ENCODE measurements at regions not wholly inside any gene's neighbourhood (a gene's known extent, or its start where the extent isn't known, plus 50 kb on each side); places are given as distances from the start of the nearest gene placed in this dataset.

DNA sequence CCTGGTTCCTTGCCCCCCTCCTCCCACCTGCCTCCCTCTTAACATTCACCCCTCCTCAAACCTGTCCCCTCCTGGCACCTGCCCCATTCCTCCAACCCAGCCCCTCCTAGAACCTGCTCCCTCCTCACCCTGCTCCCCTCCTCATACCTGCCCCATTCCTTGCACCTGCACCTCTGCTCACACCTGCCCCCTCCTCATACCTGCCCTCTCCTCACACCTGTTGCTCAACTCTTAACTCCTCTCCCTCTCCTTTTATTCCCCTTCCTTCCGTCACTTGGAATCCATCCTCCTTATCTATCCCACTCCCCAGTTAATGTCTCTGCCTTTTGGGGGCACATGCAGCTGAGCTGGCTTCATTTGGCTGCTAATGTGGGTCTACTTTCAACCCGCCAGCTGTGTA, 712.1 kb downstream of the MTRR start:
- H3K27ac ChIP-seq = no peak overlapping the region
- no peaks in the 10 kb centered on the region for H3K36me3 ChIP-seq
- 83 to 90% methylated on average over 2 of the region's 2 CpGs for whole genome bisulfite sequencing, 2 donors
- TF ChIP-seq EP300 (IDR thresholded peaks at IDR 0.05) = no peak
- TF ChIP-seq, protein P1, sequence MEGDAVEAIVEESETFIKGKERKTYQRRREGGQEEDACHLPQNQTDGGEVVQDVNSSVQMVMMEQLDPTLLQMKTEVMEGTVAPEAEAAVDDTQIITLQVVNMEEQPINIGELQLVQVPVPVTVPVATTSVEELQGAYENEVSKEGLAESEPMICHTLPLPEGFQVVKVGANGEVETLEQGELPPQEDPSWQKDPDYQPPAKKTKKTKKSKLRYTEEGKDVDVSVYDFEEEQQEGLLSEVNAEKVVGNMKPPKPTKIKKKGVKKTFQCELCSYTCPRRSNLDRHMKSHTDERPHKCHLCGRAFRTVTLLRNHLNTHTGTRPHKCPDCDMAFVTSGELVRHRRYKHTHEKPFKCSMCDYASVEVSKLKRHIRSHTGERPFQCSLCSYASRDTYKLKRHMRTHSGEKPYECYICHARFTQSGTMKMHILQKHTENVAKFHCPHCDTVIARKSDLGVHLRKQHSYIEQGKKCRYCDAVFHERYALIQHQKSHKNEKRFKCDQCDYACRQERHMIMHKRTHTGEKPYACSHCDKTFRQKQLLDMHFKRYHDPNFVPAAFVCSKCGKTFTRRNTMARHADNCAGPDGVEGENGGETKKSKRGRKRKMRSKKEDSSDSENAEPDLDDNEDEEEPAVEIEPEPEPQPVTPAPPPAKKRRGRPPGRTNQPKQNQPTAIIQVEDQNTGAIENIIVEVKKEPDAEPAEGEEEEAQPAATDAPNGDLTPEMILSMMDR (IDR thresholded peaks at IDR 0.05) = no peak
- H3K9me3 ChIP-seq = no peaks in the 10 kb centered on the region
- H3K4me1 ChIP-seq = no peaks in the 10 kb centered on the region
- intact Hi-C loops (cut with DNase I) = no loop called here
- no peak overlapping the region for H3K4me3 ChIP-seq
- DNase-seq = no peak
- no peaks in the 10 kb centered on the region for H3K27me3 ChIP-seq

GRCh38 chr5:8585230-8586018, 716.5 kb downstream of the MTRR start:
- no peak overlapping the region for H3K4me3 ChIP-seq
- H3K4me1 ChIP-seq = no peaks in the 10 kb centered on the region
- intact Hi-C loops (cut with DNase I) = no loop called here
- H3K9me3 ChIP-seq = no peaks in the 10 kb centered on the region
- no peaks in the 10 kb centered on the region for H3K36me3 ChIP-seq
- H3K27ac ChIP-seq = no peak overlapping the region
- 69 to 81% methylated on average over 3 of the region's 3 CpGs for WGBS, 2 donors
- TF ChIP-seq POLR2A (IDR thresholded peaks at IDR 0.05) (no peak), EP300 (IDR thresholded peaks at IDR 0.05) (no peak), POLR2AphosphoS5 (IDR thresholded peaks at IDR 0.05) (no peak)
- TF ChIP-seq, protein P1 (IDR thresholded peaks at IDR 0.05) = no peak
- no peak for DNase-seq
- H3K27me3 ChIP-seq = no peaks in the 10 kb centered on the region

DNA sequence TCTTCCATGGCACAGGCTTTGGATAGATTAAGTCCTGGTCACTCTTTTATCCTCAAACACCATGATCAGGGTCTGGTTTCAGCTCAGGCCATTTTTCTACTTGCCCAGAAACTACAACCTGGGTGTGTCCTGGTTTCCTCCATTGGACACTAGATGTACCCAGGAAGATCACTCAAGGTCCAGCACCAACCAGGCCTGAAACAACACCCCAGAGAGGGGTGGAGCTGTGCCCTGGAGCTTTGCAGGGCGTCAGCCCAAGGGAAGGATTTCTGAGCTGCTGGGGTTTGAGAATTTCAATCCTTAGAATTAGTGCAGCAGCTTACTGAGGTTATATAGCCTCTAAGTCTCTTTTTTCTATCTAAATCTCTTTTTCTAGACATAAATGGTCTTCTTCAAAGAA, 722.0 kb downstream of the MTRR start:
- no peak for DNase-seq
- no peaks in the 10 kb centered on the region for H3K4me1 ChIP-seq
- intact Hi-C loops (cut with DNase I) = no loop called here
- no peaks in the 10 kb centered on the region for H3K27me3 ChIP-seq
- no peak overlapping the region for H3K27ac ChIP-seq
- TF ChIP-seq POLR2AphosphoS5 (IDR thresholded peaks at IDR 0.05) (no peak), EP300 (IDR thresholded peaks at IDR 0.05) (no peak), POLR2A (IDR thresholded peaks at IDR 0.05) (no peak)
- TF ChIP-seq, protein P1 (IDR thresholded peaks at IDR 0.05) = no peak
- no peak overlapping the region for H3K4me3 ChIP-seq
- no peaks in the 10 kb centered on the region for H3K9me3 ChIP-seq
- no peaks in the 10 kb centered on the region for H3K36me3 ChIP-seq
- WGBS, 2 donors = 75 to 78% methylated on average over 1 of the region's 1 CpG

- intact Hi-C loops (cut with DNase I) = no loop called here
- H3K27ac ChIP-seq = no peak overlapping the region
- no peak for DNase-seq
- no peak overlapping the region for H3K4me3 ChIP-seq
- H3K9me3 ChIP-seq = no peaks in the 10 kb centered on the region
- H3K36me3 ChIP-seq = no peaks in the 10 kb centered on the region
- TF ChIP-seq POLR2A (IDR thresholded peaks at IDR 0.05) (no peak), EP300 (IDR thresholded peaks at IDR 0.05) (no peak)
- no peaks in the 10 kb centered on the region for H3K4me1 ChIP-seq
- 81 to 93% methylated on average over 3 of the region's 3 CpGs for WGBS, 2 donors
- H3K27me3 ChIP-seq = no peaks in the 10 kb centered on the region
Observed at GRCh38 chr5:8598356-8598755, 729.4 kb downstream of the MTRR start.

DNA sequence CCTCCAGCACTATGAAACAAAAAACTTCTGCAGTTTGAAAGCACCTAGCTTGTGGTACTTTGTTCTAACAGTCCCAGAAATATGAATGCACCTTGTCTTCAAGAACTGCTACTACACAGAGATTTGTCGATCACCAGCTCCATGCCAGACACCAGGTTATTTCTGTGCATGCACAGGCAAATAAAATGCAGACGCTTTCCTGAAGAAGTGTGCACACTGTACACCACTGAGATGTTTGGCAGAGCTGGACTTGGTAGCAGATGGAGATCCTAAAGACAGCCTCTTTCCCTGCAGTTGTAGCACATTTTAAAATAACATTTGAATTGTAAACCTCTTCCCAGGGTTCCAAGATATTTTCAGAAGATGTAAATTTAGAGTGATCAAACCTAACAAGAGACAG, 730.0 kb downstream of the MTRR start:
- no peaks in the 10 kb centered on the region for H3K36me3 ChIP-seq
- DNase-seq = no peak
- no peaks in the 10 kb centered on the region for H3K4me1 ChIP-seq
- WGBS, 2 donors = 73 to 80% methylated on average over 2 of the region's 2 CpGs
- no peaks in the 10 kb centered on the region for H3K9me3 ChIP-seq
- intact Hi-C loops (cut with DNase I) = no loop called here
- no peaks in the 10 kb centered on the region for H3K27me3 ChIP-seq
- TF ChIP-seq, protein P1 (IDR thresholded peaks at IDR 0.05) = no peak
- TF ChIP-seq EP300 (IDR thresholded peaks at IDR 0.05) (no peak), POLR2A (IDR thresholded peaks at IDR 0.05) (no peak)
- no peak overlapping the region for H3K4me3 ChIP-seq
- H3K27ac ChIP-seq = no peak overlapping the region
